ENCODE measurements at regions not wholly inside any gene's neighbourhood (a gene's known extent, or its start where the extent isn't known, plus 50 kb on each side); places are given as distances from the start of the nearest gene placed in this dataset.
A peak's percentile ranks its signal among the peaks of the same experiment; 100 is the strongest.
"Not testable (repeated sequence)": the region's sequence is repeated elsewhere in the genome, so short reads cannot be mapped to it uniquely, and the experiment has no call there.

DNA sequence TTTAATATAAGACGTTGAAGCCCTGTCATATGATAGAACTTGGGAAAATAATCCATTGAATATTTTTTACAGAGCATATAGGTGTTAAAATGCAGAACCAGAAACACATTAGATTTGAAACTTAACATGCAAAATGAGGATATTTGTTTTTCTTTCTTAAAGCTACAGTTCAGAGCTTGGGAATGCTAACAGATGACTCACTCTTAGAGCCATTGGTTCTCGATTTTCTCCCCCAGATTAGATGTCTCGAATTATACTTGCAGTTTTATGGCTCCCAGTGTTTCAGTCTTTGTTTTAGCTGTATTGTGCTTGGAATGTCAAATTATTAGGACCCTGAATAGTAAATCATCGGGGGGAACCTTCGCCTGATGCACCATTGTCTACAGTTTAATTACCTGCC, 575.7 kb upstream of the ZP4 start:
- no peak for DNase-seq

DNA sequence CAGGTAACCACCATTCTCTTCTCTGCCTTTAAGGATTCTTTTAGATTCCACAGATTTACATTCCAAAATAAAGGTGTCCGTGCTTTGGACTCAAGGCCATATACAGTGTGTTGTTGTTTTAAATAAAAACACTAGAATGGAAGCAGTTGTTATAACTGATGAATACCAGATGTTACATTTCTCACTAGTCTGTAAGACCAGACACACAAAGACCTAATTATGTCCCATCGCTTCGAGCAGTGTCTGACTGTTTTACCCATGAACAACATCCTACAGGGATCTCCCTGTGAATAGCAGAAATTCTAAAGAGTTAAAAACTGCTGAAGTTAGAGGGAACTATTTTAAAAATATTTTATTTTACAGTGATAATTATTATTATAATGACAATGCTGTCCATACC, 574.7 kb upstream of the ZP4 start:
- peak in 2 of 3 donors; percentile 6 to 29 for DNase-seq

GRCh38 chr1:238458899-238459298, 568.2 kb upstream of the ZP4 start:
- DNase-seq: no peak

DNA sequence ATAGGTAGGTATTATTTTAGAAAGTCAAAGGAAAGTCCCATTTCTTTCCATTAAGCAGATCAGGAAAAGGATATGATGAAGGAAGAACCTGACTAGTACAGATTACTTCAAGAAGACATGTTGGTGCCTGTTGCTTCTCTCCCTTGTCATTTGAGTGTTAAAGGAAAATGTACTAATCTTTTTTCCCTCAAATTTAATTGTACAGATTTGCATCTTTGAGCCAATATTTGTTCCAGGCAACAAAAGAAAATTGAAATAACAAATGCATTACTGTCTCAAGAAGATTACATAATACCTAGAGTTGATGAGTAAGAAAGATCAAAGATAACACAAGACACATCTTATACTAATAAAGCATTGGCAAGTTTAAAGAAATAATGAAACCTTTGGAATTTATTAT, 566.9 kb upstream of the ZP4 start:
- DNase-seq: no peak

DNA sequence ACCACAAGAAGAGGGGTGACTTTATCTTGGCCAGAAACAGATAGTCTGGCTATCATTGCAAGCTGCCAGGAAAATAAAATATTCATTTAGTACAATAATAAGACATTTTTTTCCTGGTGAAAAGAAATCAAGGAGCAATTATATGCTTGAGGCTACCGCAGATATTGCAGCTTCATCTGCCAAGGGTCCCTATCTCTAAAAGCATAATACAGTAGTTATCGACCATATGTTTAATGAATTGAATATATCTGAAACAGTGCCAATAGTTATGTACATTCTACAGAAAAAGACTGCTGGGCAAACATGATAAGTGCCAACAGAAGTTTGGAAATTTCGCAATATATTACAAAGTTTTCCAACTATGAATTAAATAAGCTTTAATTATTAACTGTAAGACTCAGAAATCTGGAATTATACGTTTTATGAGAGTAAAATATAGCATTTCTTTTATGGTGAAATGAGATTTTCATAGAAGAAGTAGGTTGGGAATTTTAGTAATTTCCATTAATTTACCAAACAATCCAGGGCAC, 561.1 kb upstream of the ZP4 start:
- no peak for DNase-seq

GRCh38 chr1:238450976-238451375, 560.3 kb upstream of the ZP4 start:
- DNase-seq: no peak

DNA sequence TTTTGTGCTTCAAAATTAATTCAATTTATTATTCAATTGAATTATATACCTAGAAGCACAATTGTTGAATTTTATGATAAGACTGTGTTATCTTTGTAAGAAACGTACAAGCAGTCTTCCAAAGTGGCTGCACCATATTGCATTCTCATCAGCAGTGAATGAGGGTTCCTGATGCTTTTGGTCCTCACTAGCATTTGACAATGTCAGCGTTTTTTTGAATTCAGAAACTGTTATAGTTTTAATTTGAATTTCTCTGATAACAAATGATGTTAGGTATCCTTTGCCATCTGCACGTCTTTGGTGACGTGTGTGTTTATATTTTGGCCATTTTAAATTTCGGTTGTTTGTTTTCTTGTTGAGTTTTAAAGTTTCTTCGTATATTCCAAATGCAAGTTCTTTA, 553.0 kb upstream of the ZP4 start:
- no peak for DNase-seq

- DNase-seq: no peak
Measured at GRCh38 chr1:238439511-238439910, 548.8 kb upstream of the ZP4 start.

GRCh38 chr1:238438311-238439270, 547.9 kb upstream of the ZP4 start:
- DNase-seq: no peak

GRCh38 chr1:238429703-238430102, 539.0 kb upstream of the ZP4 start:
- not testable (repeated sequence) for DNase-seq

DNA sequence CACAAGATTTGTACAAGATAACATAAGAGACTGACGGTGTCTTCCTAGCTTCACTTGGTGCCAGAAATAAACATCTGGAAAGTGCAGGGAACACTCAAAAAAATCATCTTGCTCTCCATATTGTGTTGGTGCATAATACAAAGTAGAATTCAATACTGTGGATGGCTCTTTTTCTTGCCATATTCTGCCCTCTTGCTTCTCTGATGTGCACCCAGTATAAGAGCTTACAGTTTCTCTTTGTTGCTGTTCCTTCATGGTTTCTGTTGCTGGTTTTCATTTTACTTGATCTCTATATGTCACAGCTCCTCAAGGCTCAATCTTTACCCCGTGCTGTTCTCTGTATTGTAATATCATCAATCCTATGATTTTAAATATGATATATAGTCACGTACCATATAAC, 528.5 kb upstream of the ZP4 start:
- DNase-seq: no peak

DNA sequence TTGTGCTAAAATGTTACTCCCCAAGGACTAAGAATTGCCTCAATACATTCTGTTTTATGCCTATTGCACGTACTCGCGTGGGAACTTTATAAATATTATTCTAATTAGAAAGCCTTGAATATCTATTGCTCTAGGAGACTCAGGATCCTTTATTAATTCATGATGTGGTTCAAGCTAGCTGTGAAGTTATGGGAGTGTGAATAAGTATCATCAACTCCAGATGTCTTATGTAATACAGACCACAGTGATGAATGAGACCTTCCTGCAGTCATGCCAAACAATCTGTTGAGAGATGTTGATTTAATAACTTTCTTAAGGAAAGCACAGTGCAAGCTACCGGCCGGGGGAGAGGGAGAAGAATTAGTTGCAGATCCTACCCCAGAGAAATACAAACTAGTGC, 519.2 kb upstream of the ZP4 start:
- DNase-seq: peak; percentile 31 to 88 (median 62)

- peak in 2 of 3 donors; percentile 12 to 87 for DNase-seq
Measured at GRCh38 chr1:238409191-238409850, 518.6 kb upstream of the ZP4 start.

DNA sequence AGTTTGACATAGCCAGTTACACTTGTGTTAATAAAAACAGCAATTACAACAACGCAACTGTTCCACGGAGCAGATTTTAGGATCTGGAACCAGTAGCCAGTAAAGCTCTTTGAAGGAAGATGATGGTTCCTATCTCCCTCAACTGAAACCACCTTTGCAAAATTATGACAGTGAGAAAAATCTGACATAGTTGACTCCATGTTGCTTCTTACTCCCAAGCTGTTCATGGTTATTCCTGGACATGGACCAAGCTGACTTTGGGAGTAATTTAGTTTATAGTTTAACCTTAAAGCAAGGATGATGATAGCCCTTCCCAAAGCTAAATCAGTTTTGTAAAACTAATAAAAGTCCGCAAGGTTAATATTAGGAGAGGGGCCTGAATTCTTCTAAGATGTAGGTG, 518.0 kb upstream of the ZP4 start:
- DNase-seq: no peak

GRCh38 chr1:238406098-238406860, 515.6 kb upstream of the ZP4 start:
- DNase-seq: no peak

GRCh38 chr1:238404921-238405320, 514.2 kb upstream of the ZP4 start:
- DNase-seq: no peak

DNA sequence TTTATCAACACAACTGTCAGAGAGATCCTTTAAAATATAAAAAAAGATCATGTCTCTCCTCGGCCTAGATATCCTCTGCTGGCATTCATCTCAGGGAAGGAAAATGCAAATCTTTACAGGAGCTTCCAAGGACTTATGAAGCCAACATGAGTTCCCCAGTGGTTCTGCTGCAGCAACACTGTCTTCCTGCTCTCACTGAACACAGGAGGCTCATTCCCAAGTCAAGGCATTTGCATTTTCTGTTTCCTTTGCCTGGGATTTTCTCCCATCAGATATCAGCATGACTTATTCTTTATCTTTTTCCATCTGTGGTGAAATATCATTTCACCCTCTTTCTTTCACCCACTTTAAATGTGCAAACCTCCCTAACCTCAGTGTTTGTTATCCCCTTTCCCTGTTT, 513.8 kb upstream of the ZP4 start:
- peak in 1 of 3 donors; percentile 20 for DNase-seq

DNA sequence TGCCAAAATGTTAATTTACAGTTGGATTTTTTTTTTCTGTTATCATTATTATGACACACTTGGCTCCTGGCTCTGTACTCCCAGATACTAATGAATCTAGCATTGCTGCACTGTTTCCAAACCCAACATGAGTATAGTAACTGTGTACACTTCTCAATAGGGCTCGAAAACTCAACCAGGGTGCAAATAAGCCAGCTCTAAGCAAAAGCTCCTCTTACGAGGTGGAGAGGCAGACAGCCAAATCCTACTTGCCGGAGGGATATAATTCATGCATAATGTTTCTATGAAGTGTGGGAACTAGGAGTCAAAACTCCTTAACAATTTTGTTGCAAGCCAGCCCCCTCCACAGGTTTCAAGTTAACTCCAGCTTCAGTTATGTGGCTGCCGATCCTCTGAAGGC, 510.4 kb upstream of the ZP4 start:
- peak; percentile 18 to 66 (median 19) for DNase-seq

DNA sequence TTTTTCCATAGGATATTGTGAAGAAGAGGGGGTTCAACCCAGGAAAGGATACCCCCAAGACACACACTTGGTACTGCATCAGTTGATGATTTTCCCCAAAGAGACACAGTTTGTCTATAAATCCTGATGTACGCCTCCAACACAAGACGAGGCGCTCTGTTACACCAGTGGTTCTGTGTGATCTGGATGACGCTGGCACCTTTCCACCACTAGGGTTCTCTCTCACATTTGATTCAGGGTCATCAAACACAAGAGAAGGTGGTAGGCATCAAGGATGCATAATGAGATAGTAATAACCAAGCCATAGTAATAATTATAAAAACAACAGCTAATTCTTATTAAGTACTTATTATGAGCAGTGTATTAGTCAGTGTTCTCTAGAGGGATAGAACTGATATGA, 508.8 kb upstream of the ZP4 start:
- no peak for DNase-seq

DNA sequence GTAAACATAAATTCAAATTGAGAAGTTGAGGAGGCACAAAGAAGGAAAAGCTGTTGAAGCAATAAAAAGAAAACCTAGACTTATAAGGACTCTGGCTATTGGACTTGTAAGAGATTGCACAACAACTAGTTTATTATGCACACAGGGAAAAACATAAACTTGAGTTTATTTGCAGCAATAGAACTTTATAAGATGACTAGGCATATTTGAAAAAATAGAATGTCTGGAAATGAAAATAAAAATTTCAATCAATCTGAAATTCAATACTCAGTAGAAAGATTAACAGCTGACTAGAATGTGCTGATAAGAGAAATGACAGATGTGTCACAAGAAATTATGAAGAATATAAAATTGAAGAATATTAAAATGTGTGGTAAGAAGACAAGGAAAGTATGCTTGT, 505.4 kb upstream of the ZP4 start:
- DNase-seq: no peak

- DNase-seq: peak in 1 of 3 donors; percentile 16
Measured at GRCh38 chr1:238384381-238384780, 493.7 kb upstream of the ZP4 start.

- DNase-seq: no peak
Measured at GRCh38 chr1:238380167-238380566, 489.4 kb upstream of the ZP4 start.
